ENCODE measurements at regions not wholly inside any gene's neighbourhood (a gene's known extent, or its start where the extent isn't known, plus 50 kb on each side); places are given as distances from the start of the nearest gene placed in this dataset.
"Not testable (repeated sequence)": the region's sequence is repeated elsewhere in the genome, so short reads cannot be mapped to it uniquely, and the experiment has no call there.

GRCh38 chr5:1962619-1963355 lies 80.1 kb upstream of the IRX4 start:
- intact Hi-C loops (cut with micrococcal nuclease): no loop called here

GRCh38 chr5:1961952-1962595 lies 79.3 kb upstream of the IRX4 start:
- intact Hi-C loops (cut with micrococcal nuclease): no loop called here

- intact Hi-C loops (cut with micrococcal nuclease): no loop called here
These were observed 78.7 kb upstream of the IRX4 start for GRCh38 chr5:1961304-1961946.

- intact Hi-C loops (cut with micrococcal nuclease): no loop called here
These were observed 78.0 kb upstream of the IRX4 start for GRCh38 chr5:1960595-1961303.

GRCh38 chr5:1959725-1960581 lies 77.2 kb upstream of the IRX4 start:
- intact Hi-C loops (cut with micrococcal nuclease): no loop called here

GRCh38 chr5:1959231-1959630 lies 76.5 kb upstream of the IRX4 start:
- intact Hi-C loops (cut with micrococcal nuclease): no loop called here

GRCh38 chr5:1958211-1959010 lies 75.7 kb upstream of the IRX4 start:
- intact Hi-C loops (cut with micrococcal nuclease): no loop called here

GRCh38 chr5:1955586-1955985 lies 72.9 kb upstream of the IRX4 start:
- intact Hi-C loops (cut with micrococcal nuclease): no loop called here

GRCh38 chr5:1953710-1954109 lies 71.0 kb upstream of the IRX4 start:
- intact Hi-C loops (cut with micrococcal nuclease): not testable (repeated sequence)

GRCh38 chr5:1952444-1953099 lies 69.8 kb upstream of the IRX4 start:
- intact Hi-C loops (cut with micrococcal nuclease): no loop called here

- intact Hi-C loops (cut with micrococcal nuclease): no loop called here
These were observed 69.3 kb upstream of the IRX4 start for GRCh38 chr5:1952021-1952420.

- intact Hi-C loops (cut with micrococcal nuclease): no loop called here
These were observed 68.6 kb upstream of the IRX4 start for GRCh38 chr5:1951165-1951816.

- intact Hi-C loops (cut with micrococcal nuclease): no loop called here
These were observed 68.0 kb upstream of the IRX4 start for GRCh38 chr5:1950708-1951103.

- intact Hi-C loops (cut with micrococcal nuclease): no loop called here
These were observed 67.5 kb upstream of the IRX4 start for GRCh38 chr5:1950096-1950707.

- intact Hi-C loops (cut with micrococcal nuclease): no loop called here
These were observed 66.5 kb upstream of the IRX4 start for GRCh38 chr5:1949253-1949652.

GRCh38 chr5:1948663-1949191 lies 66.0 kb upstream of the IRX4 start:
- intact Hi-C loops (cut with micrococcal nuclease): no loop called here

GRCh38 chr5:1948111-1948510 lies 65.4 kb upstream of the IRX4 start:
- intact Hi-C loops (cut with micrococcal nuclease): no loop called here

- intact Hi-C loops (cut with micrococcal nuclease): no loop called here
These were observed 64.1 kb upstream of the IRX4 start for GRCh38 chr5:1946776-1947175.
